NT2/D1 (cell line): ENCODE measurements at regions not wholly inside any gene's neighbourhood (a gene's known extent, or its start where the extent isn't known, plus 50 kb on each side); places are given as distances from the start of the nearest gene placed in this dataset.

ENCODE experiments used
- SUZ12 ChIP-seq: IDR thresholded peaks from 2 replicates; pipeline ENCODE4 v1.6.1; 2011; ENCODE audit not compliant: insufficient read length, insufficient read depth; ENCODE audit errors: extremely low read depth
- YY1 ChIP-seq: IDR thresholded peaks from 2 replicates; pipeline ENCODE4 v1.6.1; 2011; ENCODE audit not compliant: insufficient read length, insufficient read depth
- ZNF274 ChIP-seq: IDR thresholded peaks from 2 replicates; pipeline ENCODE4 v1.6.1; 2011; ENCODE audit warnings: mild to moderate bottlenecking, low read depth, low read length

DNA sequence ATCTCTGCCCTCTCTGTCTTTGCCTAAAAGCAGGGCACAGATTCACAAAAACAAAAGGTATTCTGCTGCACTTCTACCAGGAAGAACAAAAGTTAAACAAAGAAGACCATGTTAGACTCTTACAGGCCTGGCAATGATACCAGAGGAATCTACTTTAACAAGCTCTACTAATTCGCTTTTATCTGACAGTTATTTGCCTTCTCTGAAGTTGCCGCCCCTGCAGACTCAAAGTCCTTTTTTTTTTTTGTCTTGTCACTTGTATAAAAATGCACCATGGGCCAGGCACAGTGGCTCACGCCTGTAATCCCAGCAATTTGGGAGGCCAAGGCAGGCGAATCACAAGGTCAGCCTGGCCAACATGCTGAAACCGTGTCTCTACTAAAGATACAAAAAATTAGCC, 176.5 kb upstream of the UBL3 start:
- TF ChIP-seq ZNF274 (no peak), SUZ12 (no peak), YY1 (no peak)
